A549 (cell line): ENCODE measurements at regions not wholly inside any gene's neighbourhood (a gene's known extent, or its start where the extent isn't known, plus 50 kb on each side); places are given as distances from the start of the nearest gene placed in this dataset.

Source experiments
- ATAC-seq, 2 experiments: fragments of 200-7000 bp in 1 of 2; fragments of >200 bp in 1 of 2; cut with Nextera tagmentation in 1 of 2; cut with Tn5 transposase in 1 of 2; 3 replicates each; pipeline versions ENCODE4 v1.8.0 to v1.9.1; 2018 to 2020; ENCODE audit warnings: mild to moderate bottlenecking in 1 of 2, moderate library complexity in 1 of 2
- CTCF ChIA-PET: fragments of 300-600 bp; sonication (Branson Sonifier 250); formaldehyde crosslinking; extraction: SDS; loops from one replicate; lab custom pipeline; 2021; ENCODE audit warnings: antibody characterized with exemption, inconsistent platforms; lab: Yijun Ruan, JAX
- POLR2A ChIA-PET: fragments of 350-600 bp; formaldehyde crosslinking; extraction: SDS; loops from one replicate; lab custom pipeline; 2021; ENCODE audit warnings: antibody characterized with exemption, inconsistent platforms; lab: Yijun Ruan, JAX
- DNase-seq, 2 experiments: peaks; one replicate each; pipeline versions ENCODE4 v3.0.0 to v3.0.0-alpha.2; 2011 to 2016; ENCODE audit warnings: low read depth in 1 of 2, low spot score in 1 of 2
- FAIRE-seq: peaks from 2 replicates; lab custom pipeline; 2011; peaks lifted over from hg19 to GRCh38; lab: Jason Lieb, UNC
- H3K27ac ChIP-seq, 2 experiments: fragments of >200 bp; sonication (Bioruptor Twin); formaldehyde crosslinking; 3 replicates each; pipeline ENCODE4 v1.5.1; 2016 to 2017
- H3K4me1 ChIP-seq: fragments of >200 bp; sonication (Bioruptor Twin); formaldehyde crosslinking; 3 replicates; pipeline ENCODE4 v1.6.1; 2016
- H3K4me2 ChIP-seq: fragments of >200 bp; sonication (Bioruptor Twin); formaldehyde crosslinking; 3 replicates; pipeline ENCODE4 v1.6.1; 2016
- H3K4me3 ChIP-seq: fragments of >200 bp; sonication (Bioruptor Twin); formaldehyde crosslinking; 3 replicates; pipeline ENCODE4 v1.5.1; 2016
- H3K9me3 ChIP-seq: fragments of >200 bp; sonication (Bioruptor Twin); formaldehyde crosslinking; 3 replicates; pipeline ENCODE4 v1.6.1; 2016
- CBX2 ChIP-seq: fragments of 200-600 bp; sonication (generic); IDR thresholded peaks from 2 replicates; pipeline ENCODE4 v1.6.1; 2016; ENCODE audit warnings: low read depth, mild to moderate bottlenecking, borderline replicate concordance
- CEBPB ChIP-seq, 2 experiments: fragments of >200 bp in 1 of 2; sonication (Bioruptor Twin) in 1 of 2; formaldehyde crosslinking in 1 of 2; IDR thresholded peaks; 2 replicates each; pipeline ENCODE4 v1.6.1; 2012 to 2016
- CHD4 ChIP-seq: fragments of 200-600 bp; sonication (generic); IDR thresholded peaks from 2 replicates; pipeline ENCODE4 v1.6.1; 2016; ENCODE audit warnings: antibody characterized with exemption, mild to moderate bottlenecking, borderline replicate concordance
- ESRRA ChIP-seq: fragments of 150-350 bp; IDR thresholded peaks from 2 replicates; pipeline ENCODE4 v1.6.1; 2014; ENCODE audit warnings: mild to moderate bottlenecking, low read length, borderline replicate concordance
- FOSL2 ChIP-seq, 2 experiments: fragments of 450-650 bp in 1 of 2; fragments of >200 bp in 1 of 2; sonication (Bioruptor Twin) in 1 of 2; formaldehyde crosslinking; IDR thresholded peaks; 2 replicates each; pipeline versions ENCODE4 v1.5.0 to v1.6.1; 2016 to 2020; ENCODE audit warnings: mild to moderate bottlenecking in 1 of 2, moderate library complexity in 1 of 2
- GATA3 ChIP-seq: IDR thresholded peaks from 2 replicates; pipeline ENCODE4 v1.6.1; 2012; ENCODE audit warnings: borderline replicate concordance
- HOXB13 ChIP-seq: fragments of 250-450 bp; sonication (Bioruptor Pico); IDR thresholded peaks from 2 replicates; pipeline ENCODE4 v1.5.0; 2020; ENCODE audit warnings: low read depth, mild to moderate bottlenecking, moderate library complexity
- HOXB5 ChIP-seq: fragments of 250-450 bp; sonication (Bioruptor Pico); IDR thresholded peaks from 2 replicates; pipeline ENCODE4 v1.5.0; 2020; ENCODE audit warnings: mild to moderate bottlenecking, moderate library complexity
- JUN ChIP-seq, 2 experiments: fragments of >200 bp; sonication (Bioruptor Twin); formaldehyde crosslinking; IDR thresholded peaks; 2 replicates in 1 of 2; 3 replicates in 1 of 2; pipeline ENCODE4 v1.6.1; 2016 to 2017
- NPAS2 ChIP-seq: fragments of 250-450 bp; sonication (Bioruptor Pico); IDR thresholded peaks from 2 replicates; pipeline ENCODE4 v1.8.0; 2022; ENCODE audit warnings: mild to moderate bottlenecking, moderate library complexity, borderline replicate concordance
- NR3C1 ChIP-seq: fragments of >200 bp; sonication (Bioruptor Twin); formaldehyde crosslinking; IDR thresholded peaks from 3 replicates; pipeline ENCODE4 v1.6.1; 2017
- POLR2A ChIP-seq: IDR thresholded peaks from 2 replicates; pipeline ENCODE4 v1.6.1; 2012; ENCODE audit warnings: mild to moderate bottlenecking, low read length
- RCOR1 ChIP-seq: fragments of 150-350 bp; IDR thresholded peaks from 2 replicates; pipeline ENCODE4 v1.6.1; 2014; ENCODE audit warnings: antibody characterized with exemption, low read length, low read depth
- TFCP2L1 ChIP-seq: fragments of 250-450 bp; sonication (Bioruptor Pico); IDR thresholded peaks from 2 replicates; pipeline ENCODE4 v1.5.0; 2021; ENCODE audit warnings: mild to moderate bottlenecking
- ZC3H11A ChIP-seq: fragments of 450-650 bp; IDR thresholded peaks from 2 replicates; pipeline ENCODE4 v1.6.1; 2014; ENCODE audit warnings: antibody characterized with exemption, mild to moderate bottlenecking
- ZSCAN20 ChIP-seq: fragments of 250-450 bp; sonication (Bioruptor Pico); IDR thresholded peaks from 2 replicates; pipeline ENCODE4 v1.8.0; 2022; ENCODE audit warnings: mild to moderate bottlenecking, moderate library complexity
- WGBS: methylation state at CpG from one replicate; pipeline ENCODE4 v1.1.6; 2017; ENCODE audit errors: missing lambda C conversion rate; 5-methylcytosine and 5-hydroxymethylcytosine counted together
- TF ChIP-seq, protein P1 (sequence below): fragments of >200 bp; sonication (Bioruptor Twin); formaldehyde crosslinking; IDR thresholded peaks from 3 replicates; pipeline ENCODE4 v1.6.1; 2016
- TF ChIP-seq, protein P2 (sequence below): IDR thresholded peaks from 2 replicates; pipeline ENCODE4 v1.6.1; 2012
- TF ChIP-seq, protein P3 (sequence below): fragments of 250-450 bp; sonication (Bioruptor Pico); IDR thresholded peaks from 2 replicates; pipeline ENCODE4 v1.5.0; 2021; ENCODE audit warnings: mild to moderate bottlenecking, moderate library complexity, borderline replicate concordance
- TF ChIP-seq, protein P4 (sequence below): fragments of 200-600 bp; sonication (generic); IDR thresholded peaks from 2 replicates; pipeline ENCODE4 v1.6.1; 2016; ENCODE audit warnings: antibody characterized with exemption, mild to moderate bottlenecking, moderate library complexity
- TF ChIP-seq, protein P5 (sequence below): fragments of 450-650 bp; IDR thresholded peaks from 2 replicates; pipeline ENCODE4 v1.6.1; 2014; ENCODE audit warnings: antibody characterized with exemption

DNA sequence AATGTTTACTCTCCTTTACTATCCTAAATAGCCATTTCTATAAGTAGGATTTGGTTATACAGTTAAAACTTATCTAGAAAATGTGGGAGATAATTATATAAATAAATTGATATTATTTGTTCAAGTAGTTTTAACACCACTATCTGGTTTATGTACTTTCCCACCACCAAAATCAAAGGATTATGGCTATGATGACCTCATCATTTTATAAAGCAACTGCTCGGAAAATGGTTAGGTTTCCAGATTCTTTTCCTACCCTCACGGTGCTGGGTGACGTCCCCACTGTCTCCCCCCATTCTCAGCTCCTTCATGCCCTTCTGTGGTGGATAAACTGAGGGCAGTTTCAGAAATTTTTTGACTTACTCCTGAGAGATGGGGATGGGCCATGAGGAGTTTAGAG, 1011.8 kb upstream of the ADGRL4 start (continued):
- no peak for TF ChIP-seq NPAS2 (CRISPR knock-in tag)
- TF ChIP-seq NR3C1: no peak
- no peak for TF ChIP-seq RCOR1
- TF ChIP-seq, protein P1, sequence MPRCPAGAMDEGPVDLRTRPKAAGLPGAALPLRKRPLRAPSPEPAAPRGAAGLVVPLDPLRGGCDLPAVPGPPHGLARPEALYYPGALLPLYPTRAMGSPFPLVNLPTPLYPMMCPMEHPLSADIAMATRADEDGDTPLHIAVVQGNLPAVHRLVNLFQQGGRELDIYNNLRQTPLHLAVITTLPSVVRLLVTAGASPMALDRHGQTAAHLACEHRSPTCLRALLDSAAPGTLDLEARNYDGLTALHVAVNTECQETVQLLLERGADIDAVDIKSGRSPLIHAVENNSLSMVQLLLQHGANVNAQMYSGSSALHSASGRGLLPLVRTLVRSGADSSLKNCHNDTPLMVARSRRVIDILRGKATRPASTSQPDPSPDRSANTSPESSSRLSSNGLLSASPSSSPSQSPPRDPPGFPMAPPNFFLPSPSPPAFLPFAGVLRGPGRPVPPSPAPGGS: no peak
- no peak for TF ChIP-seq JUN (IDR thresholded peaks at IDR 0.05)
- TF ChIP-seq POLR2A: no peak

DNA sequence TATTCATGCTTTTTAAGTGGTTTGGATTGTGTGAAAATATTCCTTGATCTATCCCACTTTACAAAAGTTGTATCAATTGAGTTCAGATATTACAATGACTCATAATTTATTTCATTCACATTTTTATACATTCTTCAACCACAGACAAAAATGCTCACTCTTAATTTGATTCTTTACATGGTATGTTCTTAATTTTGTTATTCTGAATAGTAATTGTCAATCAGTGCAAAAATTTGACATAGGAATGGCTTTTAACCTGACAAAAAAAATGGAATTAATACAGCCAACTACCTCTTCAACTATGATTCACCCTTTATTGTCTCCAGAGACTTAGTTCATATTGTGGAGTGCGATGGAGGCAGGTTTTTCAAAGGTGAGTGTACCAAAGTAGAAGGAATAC, 1002.4 kb upstream of the ADGRL4 start:
- ChIA-PET POLR2A (no interaction called here), CTCF (no interaction called here)
- FAIRE-seq (no peak), DNase-seq (no peak), ATAC-seq (no peak)
- TF ChIP-seq HOXB13 (CRISPR knock-in tag) (no peak), HOXB5 (no peak), ESRRA (no peak), CBX2 (no peak), GATA3 (no peak), TFCP2L1 (CRISPR knock-in tag) (no peak), ZC3H11A (no peak), CEBPB (IDR thresholded peaks at IDR 0.05) (no peak), ZSCAN20 (CRISPR knock-in tag) (no peak), FOSL2 (IDR thresholded peaks at IDR 0.05) (no peak), FOSL2 (CRISPR knock-in tag; IDR thresholded peaks at IDR 0.05) (no peak), CHD4 (no peak)
- TF ChIP-seq, protein P1: no peak
- TF ChIP-seq, protein P2, sequence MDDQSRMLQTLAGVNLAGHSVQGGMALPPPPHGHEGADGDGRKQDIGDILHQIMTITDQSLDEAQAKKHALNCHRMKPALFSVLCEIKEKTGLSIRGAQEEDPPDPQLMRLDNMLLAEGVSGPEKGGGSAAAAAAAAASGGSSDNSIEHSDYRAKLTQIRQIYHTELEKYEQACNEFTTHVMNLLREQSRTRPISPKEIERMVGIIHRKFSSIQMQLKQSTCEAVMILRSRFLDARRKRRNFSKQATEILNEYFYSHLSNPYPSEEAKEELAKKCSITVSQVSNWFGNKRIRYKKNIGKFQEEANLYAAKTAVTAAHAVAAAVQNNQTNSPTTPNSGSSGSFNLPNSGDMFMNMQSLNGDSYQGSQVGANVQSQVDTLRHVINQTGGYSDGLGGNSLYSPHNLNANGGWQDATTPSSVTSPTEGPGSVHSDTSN: no peak
- TF ChIP-seq, protein P3, sequence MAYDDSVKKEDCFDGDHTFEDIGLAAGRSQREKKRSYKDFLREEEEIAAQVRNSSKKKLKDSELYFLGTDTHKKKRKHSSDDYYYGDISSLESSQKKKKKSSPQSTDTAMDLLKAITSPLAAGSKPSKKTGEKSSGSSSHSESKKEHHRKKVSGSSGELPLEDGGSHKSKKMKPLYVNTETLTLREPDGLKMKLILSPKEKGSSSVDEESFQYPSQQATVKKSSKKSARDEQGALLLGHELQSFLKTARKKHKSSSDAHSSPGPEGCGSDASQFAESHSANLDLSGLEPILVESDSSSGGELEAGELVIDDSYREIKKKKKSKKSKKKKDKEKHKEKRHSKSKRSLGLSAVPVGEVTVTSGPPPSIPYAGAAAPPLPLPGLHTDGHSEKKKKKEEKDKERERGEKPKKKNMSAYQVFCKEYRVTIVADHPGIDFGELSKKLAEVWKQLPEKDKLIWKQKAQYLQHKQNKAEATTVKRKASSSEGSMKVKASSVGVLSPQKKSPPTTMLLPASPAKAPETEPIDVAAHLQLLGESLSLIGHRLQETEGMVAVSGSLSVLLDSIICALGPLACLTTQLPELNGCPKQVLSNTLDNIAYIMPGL (CRISPR knock-in tag): no peak
- TF ChIP-seq, protein P4, sequence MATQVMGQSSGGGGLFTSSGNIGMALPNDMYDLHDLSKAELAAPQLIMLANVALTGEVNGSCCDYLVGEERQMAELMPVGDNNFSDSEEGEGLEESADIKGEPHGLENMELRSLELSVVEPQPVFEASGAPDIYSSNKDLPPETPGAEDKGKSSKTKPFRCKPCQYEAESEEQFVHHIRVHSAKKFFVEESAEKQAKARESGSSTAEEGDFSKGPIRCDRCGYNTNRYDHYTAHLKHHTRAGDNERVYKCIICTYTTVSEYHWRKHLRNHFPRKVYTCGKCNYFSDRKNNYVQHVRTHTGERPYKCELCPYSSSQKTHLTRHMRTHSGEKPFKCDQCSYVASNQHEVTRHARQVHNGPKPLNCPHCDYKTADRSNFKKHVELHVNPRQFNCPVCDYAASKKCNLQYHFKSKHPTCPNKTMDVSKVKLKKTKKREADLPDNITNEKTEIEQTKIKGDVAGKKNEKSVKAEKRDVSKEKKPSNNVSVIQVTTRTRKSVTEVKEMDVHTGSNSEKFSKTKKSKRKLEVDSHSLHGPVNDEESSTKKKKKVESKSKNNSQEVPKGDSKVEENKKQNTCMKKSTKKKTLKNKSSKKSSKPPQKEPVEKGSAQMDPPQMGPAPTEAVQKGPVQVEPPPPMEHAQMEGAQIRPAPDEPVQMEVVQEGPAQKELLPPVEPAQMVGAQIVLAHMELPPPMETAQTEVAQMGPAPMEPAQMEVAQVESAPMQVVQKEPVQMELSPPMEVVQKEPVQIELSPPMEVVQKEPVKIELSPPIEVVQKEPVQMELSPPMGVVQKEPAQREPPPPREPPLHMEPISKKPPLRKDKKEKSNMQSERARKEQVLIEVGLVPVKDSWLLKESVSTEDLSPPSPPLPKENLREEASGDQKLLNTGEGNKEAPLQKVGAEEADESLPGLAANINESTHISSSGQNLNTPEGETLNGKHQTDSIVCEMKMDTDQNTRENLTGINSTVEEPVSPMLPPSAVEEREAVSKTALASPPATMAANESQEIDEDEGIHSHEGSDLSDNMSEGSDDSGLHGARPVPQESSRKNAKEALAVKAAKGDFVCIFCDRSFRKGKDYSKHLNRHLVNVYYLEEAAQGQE: no peak
- TF ChIP-seq, protein P5, sequence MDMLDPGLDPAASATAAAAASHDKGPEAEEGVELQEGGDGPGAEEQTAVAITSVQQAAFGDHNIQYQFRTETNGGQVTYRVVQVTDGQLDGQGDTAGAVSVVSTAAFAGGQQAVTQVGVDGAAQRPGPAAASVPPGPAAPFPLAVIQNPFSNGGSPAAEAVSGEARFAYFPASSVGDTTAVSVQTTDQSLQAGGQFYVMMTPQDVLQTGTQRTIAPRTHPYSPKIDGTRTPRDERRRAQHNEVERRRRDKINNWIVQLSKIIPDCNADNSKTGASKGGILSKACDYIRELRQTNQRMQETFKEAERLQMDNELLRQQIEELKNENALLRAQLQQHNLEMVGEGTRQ: no peak
- TF ChIP-seq, all 56 proteins: peak for 0
- Histone ChIP-seq H3K4me2 (no peak overlapping the region), H3K4me3 (no peak overlapping the region), H3K4me1 (no peaks in the 10 kb centered on the region), H3K27ac (no peak overlapping the region), H3K9me3 (no peaks in the 10 kb centered on the region)
- WGBS: 39% methylated on average over 1 of the region's 1 CpG
